HG02973 (cell line): ENCODE measurements at regions not wholly inside any gene's neighbourhood (a gene's known extent, or its start where the extent isn't known, plus 50 kb on each side); places are given as distances from the start of the nearest gene placed in this dataset.

ENCODE experiments used
- ATAC-seq: cut with Tn5 transposase; IDR thresholded peaks from one replicate; pipeline ENCODE4 v1.9.1; 2021; ENCODE audit warnings: moderate library complexity; ENCODE audit not compliant: unreplicated experiment

- no peak for ATAC-seq
Observed at GRCh38 chr2:103264058-103264768, 502.4 kb downstream of the TMEM182 start.

- ATAC-seq: no peak
Observed at GRCh38 chr2:103265521-103265920, 503.7 kb downstream of the TMEM182 start.

- no peak for ATAC-seq
Observed at GRCh38 chr2:103268841-103269498, 507.1 kb downstream of the TMEM182 start.

- ATAC-seq: no peak
Observed at GRCh38 chr2:103276869-103277268, 515.0 kb downstream of the TMEM182 start.

- ATAC-seq: no peak
Observed at GRCh38 chr2:103284750-103285149, 522.9 kb downstream of the TMEM182 start.

GRCh38 chr2:103285354-103285753 lies 523.5 kb downstream of the TMEM182 start:
- no peak for ATAC-seq

GRCh38 chr2:103287746-103288145 lies 525.9 kb downstream of the TMEM182 start:
- no peak for ATAC-seq

- no peak for ATAC-seq
Observed at GRCh38 chr2:103288696-103289095, 526.9 kb downstream of the TMEM182 start.

GRCh38 chr2:103289105-103289725 lies 527.4 kb downstream of the TMEM182 start:
- ATAC-seq: no peak

GRCh38 chr2:103292573-103292972 lies 530.7 kb downstream of the TMEM182 start:
- ATAC-seq: no peak

- no peak for ATAC-seq
Observed at GRCh38 chr2:103293067-103293741, 531.4 kb downstream of the TMEM182 start.

GRCh38 chr2:103293742-103294077 lies 531.9 kb downstream of the TMEM182 start:
- no peak for ATAC-seq

- no peak for ATAC-seq
Observed at GRCh38 chr2:103294420-103294819, 532.6 kb downstream of the TMEM182 start.

- ATAC-seq: no peak
Observed at GRCh38 chr2:103295591-103295990, 533.8 kb downstream of the TMEM182 start.

GRCh38 chr2:103324671-103325070 lies 562.8 kb downstream of the TMEM182 start:
- no peak for ATAC-seq

GRCh38 chr2:103327386-103327785 lies 565.6 kb downstream of the TMEM182 start:
- ATAC-seq: no peak

GRCh38 chr2:103327966-103328365 lies 566.1 kb downstream of the TMEM182 start:
- ATAC-seq: no peak

- ATAC-seq: no peak
Observed at GRCh38 chr2:103335403-103335802, 573.6 kb downstream of the TMEM182 start.

- no peak for ATAC-seq
Observed at GRCh38 chr2:103338819-103339218, 577.0 kb downstream of the TMEM182 start.

- no peak for ATAC-seq
Observed at GRCh38 chr2:103346780-103347179, 584.9 kb downstream of the TMEM182 start.

GRCh38 chr2:103353774-103354173 lies 591.9 kb downstream of the TMEM182 start:
- ATAC-seq: no peak

- ATAC-seq: no peak
Observed at GRCh38 chr2:103355287-103355686, 593.5 kb downstream of the TMEM182 start.
